ENCODE measurements at regions not wholly inside any gene's neighbourhood (a gene's known extent, or its start where the extent isn't known, plus 50 kb on each side); places are given as distances from the start of the nearest gene placed in this dataset.
A peak's percentile ranks its signal among the peaks of the same experiment; 100 is the strongest.

GRCh38 chr4:19134685-19135084 lies 1113.1 kb upstream of the LCORL start:
- in situ Hi-C loops (cut with MboI; ENCODE audit: low pct_unique_long_range_greater_than_20kb in 2 of 9, low sequenced_read_pairs in 9 of 9, unreplicated experiment in 9 of 9) = no loop called here
- no peak overlapping the region for H3K27ac ChIP-seq
- 7 to 80% (median 45%) methylated on average over 1 to 3 of the region's 3 CpGs; no CpG with 5 or more reads in 3 of the 10 experiments for WGBS, 10 experiments
- no peak overlapping the region for H3K4me3 ChIP-seq
- H3K4me1 ChIP-seq (replicated peaks in 1 of 2) = no peaks in the 10 kb centered on the region
- ATAC-seq (replicated peaks in 6 of 8) = no peak

- no peak overlapping the region for H3K4me3 ChIP-seq
- no peak overlapping the region for H3K27ac ChIP-seq
- in situ Hi-C loops (cut with MboI; ENCODE audit: low pct_unique_long_range_greater_than_20kb in 2 of 9, low sequenced_read_pairs in 9 of 9, unreplicated experiment in 9 of 9) = no loop called here
- no peak for ATAC-seq (replicated peaks in 6 of 8)
- H3K4me1 ChIP-seq (replicated peaks in 1 of 2) = no peaks in the 10 kb centered on the region
- WGBS, 10 experiments = 0 to 100% (median 83%) methylated on average over 1 of the region's 1 CpG; no CpG with 5 or more reads in 1 of the 10 experiments
Observed at GRCh38 chr4:19133315-19133714, 1111.8 kb upstream of the LCORL start.

- Histone ChIP-seq H3K4me1 (replicated peaks in 1 of 2) (no peaks in the 10 kb centered on the region), H3K27ac (no peak overlapping the region), H3K4me3 (no peak overlapping the region)
- in situ Hi-C loops (cut with MboI; ENCODE audit: low pct_unique_long_range_greater_than_20kb in 2 of 9, low sequenced_read_pairs in 9 of 9, unreplicated experiment in 9 of 9) = no loop called here
- peak in 1 of 8 experiments; percentile 61 for ATAC-seq (replicated peaks in 6 of 8)
Observed at GRCh38 chr4:19130866-19131265, 1109.3 kb upstream of the LCORL start.

GRCh38 chr4:19128176-19128575 lies 1106.6 kb upstream of the LCORL start:
- no peak for ATAC-seq (replicated peaks in 6 of 8)
- WGBS, 10 experiments = 57 to 100% (median 96%) methylated on average over 1 of the region's 1 CpG; no CpG with 5 or more reads in 1 of the 10 experiments
- in situ Hi-C loops (cut with MboI; ENCODE audit: low pct_unique_long_range_greater_than_20kb in 2 of 9, low sequenced_read_pairs in 9 of 9, unreplicated experiment in 9 of 9) = no loop called here
- Histone ChIP-seq H3K4me1 (replicated peaks in 1 of 2) (no peaks in the 10 kb centered on the region), H3K27ac (no peak overlapping the region), H3K4me3 (no peak overlapping the region)

GRCh38 chr4:19126903-19127302 lies 1105.3 kb upstream of the LCORL start:
- in situ Hi-C loops (cut with MboI; ENCODE audit: low pct_unique_long_range_greater_than_20kb in 2 of 9, low sequenced_read_pairs in 9 of 9, unreplicated experiment in 9 of 9) = no loop called here
- no peak for ATAC-seq (replicated peaks in 6 of 8)
- WGBS, 10 experiments = 7 to 100% (median 90%) methylated on average over 1 to 4 of the region's 4 CpGs
- Histone ChIP-seq H3K4me1 (replicated peaks in 1 of 2) (no peaks in the 10 kb centered on the region), H3K27ac (no peak overlapping the region), H3K4me3 (no peak overlapping the region)

GRCh38 chr4:19123681-19124080 lies 1102.1 kb upstream of the LCORL start:
- no peak overlapping the region for H3K27ac ChIP-seq
- in situ Hi-C loops (cut with MboI; ENCODE audit: low pct_unique_long_range_greater_than_20kb in 2 of 9, low sequenced_read_pairs in 9 of 9, unreplicated experiment in 9 of 9) = no loop called here
- H3K4me1 ChIP-seq (replicated peaks in 1 of 2) = peaks cover 8 to 15% of the 10 kb centered on the region in 2 donors
- no peak overlapping the region for H3K4me3 ChIP-seq
- 5 to 93% (median 83%) methylated on average over 1 to 4 of the region's 4 CpGs; no CpG with 5 or more reads in 1 of the 10 experiments for WGBS, 10 experiments
- no peak for ATAC-seq (replicated peaks in 6 of 8)

GRCh38 chr4:19119904-19120560 lies 1098.5 kb upstream of the LCORL start:
- in situ Hi-C loops (cut with MboI; ENCODE audit: low pct_unique_long_range_greater_than_20kb in 2 of 9, low sequenced_read_pairs in 9 of 9, unreplicated experiment in 9 of 9) = no loop called here
- Histone ChIP-seq H3K4me3 (no peak overlapping the region), H3K27ac (no peak overlapping the region), H3K4me1 (replicated peaks in 1 of 2) (peaks cover 8 to 15% of the 10 kb centered on the region in 2 donors)
- ATAC-seq (replicated peaks in 6 of 8) = peak in 5 of 8 experiments; percentile 90 to 94 (median 93)
- WGBS, 10 experiments = 0 to 60% (median 34%) methylated on average over 1 to 3 of the region's 3 CpGs; no CpG with 5 or more reads in 1 of the 10 experiments

- ATAC-seq (replicated peaks in 6 of 8) = no peak
- Histone ChIP-seq H3K4me1 (replicated peaks in 1 of 2) (peaks cover 8 to 15% of the 10 kb centered on the region in 2 donors), H3K27ac (no peak overlapping the region), H3K4me3 (no peak overlapping the region)
- in situ Hi-C loops (cut with MboI; ENCODE audit: low pct_unique_long_range_greater_than_20kb in 2 of 9, low sequenced_read_pairs in 9 of 9, unreplicated experiment in 9 of 9) = no loop called here
- WGBS, 10 experiments = 67 to 100% (median 100%) methylated on average over 1 to 2 of the region's 2 CpGs
Observed at GRCh38 chr4:19117022-19117421, 1095.5 kb upstream of the LCORL start.

- 4 to 100% (median 92%) methylated on average over 2 to 4 of the region's 4 CpGs for WGBS, 10 experiments
Observed at GRCh38 chr4:19104176-19104575, 1082.6 kb upstream of the LCORL start.

GRCh38 chr4:19095491-19096046 lies 1074.0 kb upstream of the LCORL start:
- peak in 2 of 8 experiments; percentile 8 to 41 for ATAC-seq (replicated peaks in 6 of 8)
- H3K27ac ChIP-seq = no peak overlapping the region
- H3K4me3 ChIP-seq = no peak overlapping the region
- peaks cover 0 to 3% of the 10 kb centered on the region in 2 donors for H3K4me1 ChIP-seq (replicated peaks in 1 of 2)
- 0 to 76% (median 51%) methylated on average over 2 to 5 of the region's 5 CpGs for WGBS, 10 experiments
- in situ Hi-C loops (cut with MboI; ENCODE audit: low pct_unique_long_range_greater_than_20kb in 2 of 9, low sequenced_read_pairs in 9 of 9, unreplicated experiment in 9 of 9) = no loop called here

More at GRCh38 chr4:19104176-19104575, 1082.6 kb upstream of the LCORL start:
- ATAC-seq (replicated peaks in 6 of 8) = no peak
- H3K4me1 ChIP-seq (replicated peaks in 1 of 2) = no peaks in the 10 kb centered on the region
- no peak overlapping the region for H3K27ac ChIP-seq
- no peak overlapping the region for H3K4me3 ChIP-seq
- in situ Hi-C loops (cut with MboI; ENCODE audit: low pct_unique_long_range_greater_than_20kb in 2 of 9, low sequenced_read_pairs in 9 of 9, unreplicated experiment in 9 of 9) = no loop called here

GRCh38 chr4:19093951-19094350 lies 1072.4 kb upstream of the LCORL start:
- H3K27ac ChIP-seq = no peak overlapping the region
- no peak overlapping the region for H3K4me3 ChIP-seq
- H3K4me1 ChIP-seq (replicated peaks in 1 of 2) = peaks cover 0 to 3% of the 10 kb centered on the region in 2 donors
- 0 to 89% (median 63%) methylated on average over 1 to 2 of the region's 2 CpGs; no CpG with 5 or more reads in 2 of the 10 experiments for WGBS, 10 experiments
- in situ Hi-C loops (cut with MboI; ENCODE audit: low pct_unique_long_range_greater_than_20kb in 2 of 9, low sequenced_read_pairs in 9 of 9, unreplicated experiment in 9 of 9) = no loop called here
- no peak for ATAC-seq (replicated peaks in 6 of 8)

GRCh38 chr4:19092797-19093196 lies 1071.2 kb upstream of the LCORL start:
- H3K4me1 ChIP-seq (replicated peaks in 1 of 2) = peaks cover 0 to 3% of the 10 kb centered on the region in 2 donors
- peak in 1 of 8 experiments; percentile 92 for ATAC-seq (replicated peaks in 6 of 8)
- H3K27ac ChIP-seq = no peak overlapping the region
- in situ Hi-C loops (cut with MboI; ENCODE audit: low pct_unique_long_range_greater_than_20kb in 2 of 9, low sequenced_read_pairs in 9 of 9, unreplicated experiment in 9 of 9) = no loop called here
- H3K4me3 ChIP-seq = no peak overlapping the region

GRCh38 chr4:19074036-19074435 lies 1052.5 kb upstream of the LCORL start:
- peak in 5 of 8 experiments; percentile 44 to 60 (median 52) for ATAC-seq (replicated peaks in 6 of 8)
- Histone ChIP-seq H3K27ac (no peak overlapping the region), H3K4me1 (replicated peaks in 1 of 2) (no peaks in the 10 kb centered on the region), H3K4me3 (no peak overlapping the region)
- WGBS, 10 experiments = 21 to 89% (median 71%) methylated on average over 1 to 2 of the region's 2 CpGs; no CpG with 5 or more reads in 3 of the 10 experiments
- in situ Hi-C loops (cut with MboI; ENCODE audit: low pct_unique_long_range_greater_than_20kb in 2 of 9, low sequenced_read_pairs in 9 of 9, unreplicated experiment in 9 of 9) = no loop called here

- ATAC-seq (replicated peaks in 6 of 8) = no peak
- in situ Hi-C loops (cut with MboI; ENCODE audit: low pct_unique_long_range_greater_than_20kb in 2 of 9, low sequenced_read_pairs in 9 of 9, unreplicated experiment in 9 of 9) = no loop called here
- no peaks in the 10 kb centered on the region for H3K4me1 ChIP-seq (replicated peaks in 1 of 2)
- no peak overlapping the region for H3K27ac ChIP-seq
- 0 to 94% (median 42%) methylated on average over 1 to 4 of the region's 5 CpGs; no CpG with 5 or more reads in 4 of the 10 experiments for WGBS, 10 experiments
- H3K4me3 ChIP-seq = no peak overlapping the region
Observed at GRCh38 chr4:19063662-19064061, 1042.1 kb upstream of the LCORL start.

All from motor neuron (in vitro differentiated cells).